T-helper 9 cell (primary cell): ENCODE measurements at regions not wholly inside any gene's neighbourhood (a gene's known extent, or its start where the extent isn't known, plus 50 kb on each side); places are given as distances from the start of the nearest gene placed in this dataset.

ENCODE experiments used
- DNase-seq: peaks from one replicate; pipeline ENCODE4 v3.0.0-alpha.2; 2020

DNA sequence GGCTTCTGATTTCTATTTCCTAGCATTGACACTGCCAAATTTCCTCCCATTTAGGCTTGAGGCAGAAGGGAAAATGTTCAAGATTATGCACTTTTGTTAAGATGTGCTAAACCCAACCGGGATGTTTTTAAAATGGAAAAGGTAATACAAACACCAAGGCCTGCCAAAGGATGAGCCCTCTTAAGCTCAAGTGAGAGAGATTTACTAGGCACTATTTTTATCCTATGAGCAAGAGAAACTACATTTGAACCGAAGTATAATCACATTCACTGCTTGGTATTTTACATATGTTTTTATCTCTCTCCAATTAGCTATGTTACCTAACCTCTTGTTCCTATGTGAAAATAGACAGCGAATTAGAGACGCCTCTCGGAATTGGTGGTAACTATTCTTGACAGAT lies 295.8 kb downstream of the GABRB3 start:
- no peak for DNase-seq

- no peak for DNase-seq
These were observed 297.3 kb downstream of the GABRB3 start for GRCh38 chr15:26475554-26475953.

DNA sequence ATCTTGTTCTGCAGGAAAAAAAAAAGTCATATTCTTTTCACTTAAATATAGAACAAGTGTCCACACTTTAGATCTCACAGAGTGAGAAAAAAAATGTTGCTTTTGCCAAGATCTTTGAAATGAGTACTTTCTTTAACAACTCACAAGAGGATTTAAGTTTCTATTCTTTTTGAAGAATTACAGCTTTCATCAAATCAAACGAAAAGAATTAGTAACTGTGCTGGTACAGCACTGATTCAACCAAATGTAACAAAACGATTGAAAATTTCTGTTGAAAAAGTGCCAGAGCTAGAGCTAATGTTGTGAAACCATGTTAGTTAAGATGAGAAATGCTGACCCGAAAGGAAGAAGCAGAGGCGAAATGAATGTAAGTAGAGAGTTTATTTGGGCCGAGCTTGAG lies 300.2 kb downstream of the GABRB3 start:
- DNase-seq, result no peak

DNA sequence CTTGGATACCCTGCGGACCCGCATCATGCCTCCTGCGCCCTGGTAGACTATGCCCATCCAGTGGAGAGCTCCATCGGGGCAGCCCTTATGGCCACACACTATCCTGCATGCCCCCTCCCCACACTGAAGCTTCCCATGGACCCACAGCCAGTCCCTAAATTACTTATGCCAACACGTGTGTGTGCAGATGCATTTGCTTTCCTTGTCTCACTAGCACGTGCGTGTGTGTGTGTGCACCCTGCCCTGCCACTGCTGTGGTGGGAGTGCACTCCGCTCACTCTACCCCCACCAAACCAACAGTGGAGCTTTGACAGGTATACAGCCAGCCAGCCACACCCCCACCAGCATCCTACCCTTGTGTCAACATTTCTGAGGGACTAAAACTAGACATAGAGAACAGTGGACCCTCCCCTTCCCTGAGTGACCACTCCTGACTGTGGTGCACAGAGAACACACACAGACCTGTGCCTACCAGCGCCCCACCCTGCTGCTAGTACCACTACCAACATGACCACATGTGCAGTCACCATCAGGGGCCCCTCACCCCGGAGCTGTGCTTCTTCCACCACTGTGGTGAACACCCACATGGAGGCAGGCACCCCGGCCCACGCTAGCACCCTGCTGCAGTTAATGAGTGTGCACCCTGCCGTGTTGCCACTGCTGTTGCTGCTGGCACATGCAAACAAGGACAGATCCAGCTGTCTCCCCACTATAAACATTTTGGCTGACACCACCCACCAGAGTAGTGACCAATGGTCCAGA lies 310.8 kb downstream of the GABRB3 start:
- DNase-seq, result no peak

DNA sequence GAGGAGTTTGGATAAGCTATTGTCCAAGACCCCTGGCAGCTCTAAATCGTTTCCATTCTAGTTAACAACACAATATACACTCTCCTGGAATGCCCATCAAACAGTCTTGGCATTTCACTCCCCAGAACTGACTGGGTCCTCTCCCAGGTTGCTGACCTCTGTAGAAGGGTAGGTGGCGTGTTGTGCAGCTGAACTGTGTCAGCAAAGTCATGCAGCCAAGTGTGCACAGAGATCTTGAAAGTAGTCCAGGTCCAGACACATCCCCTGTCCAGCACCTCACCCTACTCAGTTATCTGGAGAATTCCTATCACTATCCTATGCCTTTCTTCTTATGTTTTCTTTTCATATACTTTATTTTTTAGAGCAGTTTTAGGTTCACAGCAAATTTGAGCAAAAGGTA lies 312.7 kb downstream of the GABRB3 start:
- DNase-seq, result no peak

- no peak for DNase-seq
These were observed 317.0 kb downstream of the GABRB3 start for GRCh38 chr15:26455828-26456227.

GRCh38 chr15:26453914-26454313 lies 319.0 kb downstream of the GABRB3 start:
- DNase-seq, result no peak

- no peak for DNase-seq
These were observed 320.9 kb downstream of the GABRB3 start for GRCh38 chr15:26451995-26452394.

DNA sequence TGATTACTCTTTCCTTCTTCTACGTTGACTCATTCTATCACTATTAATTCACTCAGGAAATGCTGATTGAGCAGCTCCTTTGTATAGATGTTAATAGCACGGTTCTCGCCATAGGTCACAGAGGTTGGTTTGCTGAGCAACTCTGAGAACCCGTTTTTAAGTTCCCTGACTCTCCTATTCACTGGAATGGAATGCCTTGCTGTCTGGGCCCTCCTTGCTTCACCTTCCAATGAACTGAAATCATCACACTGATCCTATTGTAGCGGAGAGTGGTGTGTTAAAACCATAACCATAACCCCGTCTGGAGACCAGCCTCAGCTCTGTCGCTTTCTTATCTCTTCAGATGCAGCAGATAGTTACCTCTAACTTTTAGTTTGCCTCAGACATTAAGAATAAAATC lies 323.6 kb downstream of the GABRB3 start:
- DNase-seq, result no peak

DNA sequence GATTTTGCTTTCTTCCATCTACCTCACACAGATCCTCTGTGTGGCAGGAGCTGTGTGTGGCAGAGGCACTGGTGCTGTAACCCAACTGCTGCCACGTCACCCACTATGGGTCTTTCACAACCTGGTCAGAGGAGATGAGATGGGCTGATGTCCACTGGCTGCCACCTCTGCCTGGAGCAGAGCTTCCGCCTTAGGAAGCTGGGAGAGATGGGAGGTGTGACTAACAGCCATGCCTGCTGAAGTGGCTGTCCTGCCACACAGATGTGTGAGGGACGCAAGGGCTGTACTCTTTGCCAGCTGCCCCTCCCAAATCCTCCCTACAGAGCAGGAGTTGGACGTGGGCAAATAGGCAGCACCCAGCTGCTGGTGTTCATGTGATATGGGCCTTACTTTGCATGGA lies 329.5 kb downstream of the GABRB3 start:
- no peak for DNase-seq

DNA sequence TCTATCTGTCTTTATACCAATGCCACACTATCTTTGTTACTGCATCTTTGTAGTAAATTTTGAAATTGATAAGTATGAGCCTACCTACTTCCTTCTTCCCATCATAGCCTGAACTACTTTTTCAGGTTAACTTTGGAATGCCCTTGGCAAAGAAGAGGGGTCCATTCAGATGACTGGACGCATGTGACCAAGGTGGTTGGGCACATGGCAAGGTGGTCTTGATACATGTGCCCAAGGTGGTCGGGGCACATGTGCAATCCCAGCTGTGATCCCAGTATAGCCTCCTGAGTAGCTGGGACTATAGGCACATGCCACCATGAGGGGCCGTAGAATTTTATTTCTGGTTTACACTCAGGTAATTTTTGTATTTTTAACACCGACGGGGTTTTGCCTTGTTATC lies 330.2 kb downstream of the GABRB3 start:
- DNase-seq, result no peak

DNA sequence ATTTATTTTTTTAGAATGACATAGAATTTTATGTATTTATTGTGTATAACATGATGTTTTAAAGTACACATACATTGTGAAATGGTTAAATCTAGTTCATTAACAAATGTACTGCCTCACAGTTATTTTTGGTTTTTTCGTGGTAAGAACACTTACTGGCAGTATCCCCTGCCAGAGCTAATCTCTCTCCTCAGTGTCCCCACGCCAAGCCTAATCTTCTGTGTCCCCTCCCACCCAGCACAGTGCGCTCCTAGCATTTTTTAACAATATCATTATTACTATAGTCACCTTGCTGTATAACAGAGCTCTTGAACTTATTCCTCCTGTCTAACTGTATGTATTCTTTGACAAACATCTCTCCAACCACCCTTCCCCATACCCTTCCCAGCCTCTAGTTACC lies 333.2 kb downstream of the GABRB3 start:
- no peak for DNase-seq

GRCh38 chr15:26438718-26439117 lies 334.1 kb downstream of the GABRB3 start:
- DNase-seq, result no peak

- DNase-seq, result no peak
These were observed 334.6 kb downstream of the GABRB3 start for GRCh38 chr15:26438316-26438715.

- no peak for DNase-seq
These were observed 339.0 kb downstream of the GABRB3 start for GRCh38 chr15:26433818-26434217.

DNA sequence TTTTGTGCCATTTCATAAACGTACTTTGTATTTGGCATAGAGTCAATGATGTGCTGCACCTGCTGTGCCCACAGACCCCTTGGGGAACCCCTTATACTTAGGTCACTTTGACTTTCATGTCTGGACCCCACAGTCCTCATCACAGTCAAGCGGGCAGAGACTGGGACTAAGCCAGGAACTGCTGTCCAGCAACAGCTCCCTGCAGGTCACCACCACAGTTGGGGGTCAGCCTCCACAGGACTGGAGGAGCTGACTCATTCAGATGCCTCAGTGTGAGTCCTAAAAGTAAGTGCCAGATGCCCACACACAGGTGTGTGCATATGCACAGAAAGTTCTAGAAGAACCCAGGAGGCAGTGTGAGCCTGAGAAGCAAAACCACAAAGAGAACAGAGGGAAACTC lies 339.8 kb downstream of the GABRB3 start:
- no peak for DNase-seq

- no peak for DNase-seq
These were observed 351.8 kb downstream of the GABRB3 start for GRCh38 chr15:26421065-26421464.

DNA sequence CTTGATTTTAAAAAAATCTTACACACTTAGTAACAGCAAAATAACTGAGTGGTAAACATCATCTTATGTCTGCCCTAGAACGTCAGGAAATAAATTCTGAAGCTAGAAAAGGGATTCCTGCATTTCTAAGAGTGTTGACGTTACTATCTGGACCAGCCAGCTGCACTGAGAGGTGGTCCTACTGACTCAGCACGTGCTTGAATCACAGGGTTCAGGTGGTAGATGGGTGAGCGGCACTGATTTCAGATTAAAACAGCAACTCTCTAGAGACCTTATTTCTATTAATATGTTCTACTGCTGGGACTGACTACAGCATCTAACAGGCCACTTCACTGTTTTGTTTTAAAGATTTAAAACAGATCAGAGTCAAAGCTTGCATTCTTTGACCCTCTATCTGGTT lies 377.2 kb downstream of the GABRB3 start:
- DNase-seq, result no peak

- no peak for DNase-seq
These were observed 378.1 kb downstream of the GABRB3 start for GRCh38 chr15:26394801-26395200.

- DNase-seq, result no peak
These were observed 379.9 kb downstream of the GABRB3 start for GRCh38 chr15:26392956-26393355.

DNA sequence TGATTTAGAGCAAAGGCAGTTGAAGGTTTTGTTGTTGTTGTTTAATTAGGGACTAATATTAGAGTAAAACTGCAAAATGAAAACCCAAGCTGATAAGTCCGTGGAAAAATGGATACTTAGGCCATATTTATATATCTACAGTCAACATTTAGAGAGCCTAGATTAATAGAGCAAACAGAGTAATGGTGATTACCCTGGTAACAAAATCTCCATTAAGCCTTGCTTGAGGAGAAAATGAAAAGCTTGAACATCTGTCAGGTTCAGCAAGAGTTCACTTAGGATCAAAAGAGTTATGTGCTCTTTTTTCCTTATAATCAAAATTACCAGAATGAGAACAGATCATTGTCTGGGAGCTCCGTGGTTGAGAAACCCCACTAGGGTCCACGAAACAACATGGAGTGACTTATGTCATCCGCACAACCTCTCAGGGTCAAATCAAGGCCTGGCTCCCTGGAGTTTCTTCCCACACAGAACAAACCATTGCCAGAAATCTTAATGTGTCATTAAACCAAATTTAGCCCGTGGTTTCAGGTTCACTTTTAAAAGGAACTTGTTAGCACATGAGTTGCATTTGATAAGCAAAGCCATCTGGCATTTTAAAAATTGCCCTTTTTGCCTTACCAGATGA lies 381.2 kb downstream of the GABRB3 start:
- no peak for DNase-seq

DNA sequence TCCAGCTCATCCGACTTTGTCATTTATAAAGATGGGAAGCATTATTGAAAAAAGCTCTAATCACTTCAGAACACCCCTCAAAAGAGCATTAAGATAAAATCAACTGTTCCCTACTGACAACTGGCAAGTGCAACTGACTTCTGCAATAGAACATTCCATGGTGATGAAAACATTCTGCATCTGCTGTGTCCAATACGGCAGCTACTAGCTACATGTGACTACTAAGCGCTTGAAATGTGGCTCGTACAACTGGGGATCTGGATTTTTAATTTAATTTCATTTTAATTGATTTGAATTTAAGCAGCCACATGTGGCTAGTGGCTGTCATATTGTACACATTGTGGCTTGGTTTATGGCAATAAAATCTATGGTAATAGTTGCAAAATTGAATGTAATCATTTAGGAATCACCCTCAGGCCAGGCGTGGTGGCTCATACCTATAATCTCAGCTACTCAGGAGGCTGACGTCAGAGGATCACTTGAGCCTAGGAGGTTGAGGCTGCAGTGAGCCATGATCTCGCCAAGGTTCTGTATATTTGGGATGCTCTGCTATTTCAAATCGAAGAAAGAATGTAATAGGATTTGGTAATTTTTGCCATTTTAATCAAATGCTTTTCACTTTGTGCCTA lies 390.3 kb downstream of the GABRB3 start:
- no peak for DNase-seq

DNA sequence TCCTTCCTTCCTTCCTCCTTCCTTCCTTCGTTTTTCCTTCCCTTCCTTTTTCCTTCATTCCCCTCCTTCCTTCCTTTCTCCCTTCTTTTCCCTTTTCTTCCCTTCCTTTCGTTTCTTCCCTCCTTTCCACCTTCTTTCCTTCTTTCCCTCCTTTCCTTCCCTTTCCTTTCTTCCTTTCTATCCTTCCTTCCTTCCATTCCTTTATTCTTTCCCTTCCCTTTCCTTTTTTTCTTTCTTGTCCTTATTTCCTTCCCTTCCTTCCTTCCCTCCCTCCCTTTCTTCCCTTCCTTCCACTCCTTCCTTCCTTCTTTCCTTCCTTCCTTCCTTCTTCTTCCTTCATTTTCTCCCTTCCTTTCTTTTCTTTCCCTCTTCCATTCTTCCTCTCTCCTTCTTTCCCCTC lies 394.6 kb downstream of the GABRB3 start:
- DNase-seq, result no peak

DNA sequence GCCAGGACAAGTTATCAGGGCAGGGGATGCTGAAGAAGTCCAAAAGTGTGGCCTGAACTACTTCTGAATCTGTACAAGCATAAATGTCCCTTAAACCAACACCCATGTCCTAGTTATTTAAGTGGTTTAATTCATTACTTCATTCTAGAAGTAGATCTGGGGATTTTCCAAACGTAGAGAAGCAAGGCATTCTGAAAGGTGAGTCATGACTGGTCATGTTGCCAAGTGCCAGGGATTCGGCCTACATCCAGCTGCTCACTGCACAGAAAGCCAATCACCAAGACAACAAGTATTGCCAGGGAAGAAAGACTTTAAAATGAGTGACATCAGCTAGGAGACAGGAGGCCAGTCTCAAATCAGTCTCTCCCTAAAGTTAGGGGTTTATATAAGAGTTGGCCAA lies 396.6 kb downstream of the GABRB3 start:
- no peak for DNase-seq
